Right lobe of liver (tissue), 4 donors: ENCODE measurements at regions not wholly inside any gene's neighbourhood (a gene's known extent, or its start where the extent isn't known, plus 50 kb on each side); places are given as distances from the start of the nearest gene placed in this dataset.

Experiments used
- CTCF ChIP-seq, 4 donors: fragments of 200-600 bp in 3 of 4; fragments of 450-650 bp in 1 of 4; IDR thresholded peaks; one replicate each; pipeline versions ENCODE4 v1.5.1 to v1.8.0; 2016 to 2022; ENCODE audit warnings: antibody characterized with exemption in 4 of 4, mild to moderate bottlenecking in 2 of 4
- POLR2A ChIP-seq: fragments of 450-650 bp; IDR thresholded peaks from one replicate; pipeline ENCODE4 v1.6.1; 2017; ENCODE audit warnings: antibody characterized with exemption, mild to moderate bottlenecking
- donor health status: DM: no; HTN: no; CAD: no.
- donor health status: DM: no; HTN: no; CAD: no.
- donor health status: DM: no; HTN: yes; CAD: no.

GRCh38 chr13:53863520-53863919 is 834.9 kb downstream of the OLFM4 start:
- TF ChIP-seq CTCF (IDR thresholded peaks at IDR 0.05), result no peak
- TF ChIP-seq POLR2A, result no peak
